Activated CD8-positive, alpha-beta memory T cell treated with anti-CD3 and anti-CD28 coated beads for 24 hours (primary cell): ENCODE measurements at regions not wholly inside any gene's neighbourhood (a gene's known extent, or its start where the extent isn't known, plus 50 kb on each side); places are given as distances from the start of the nearest gene placed in this dataset.
A peak's percentile ranks its signal among the peaks of the same experiment; 100 is the strongest.
"Not testable (repeated sequence)": the region's sequence is repeated elsewhere in the genome, so short reads cannot be mapped to it uniquely, and the experiment has no call there.

ENCODE experiments used
- DNase-seq: peaks from one replicate; pipeline ENCODE4 v3.0.0-alpha.2; 2020

DNA sequence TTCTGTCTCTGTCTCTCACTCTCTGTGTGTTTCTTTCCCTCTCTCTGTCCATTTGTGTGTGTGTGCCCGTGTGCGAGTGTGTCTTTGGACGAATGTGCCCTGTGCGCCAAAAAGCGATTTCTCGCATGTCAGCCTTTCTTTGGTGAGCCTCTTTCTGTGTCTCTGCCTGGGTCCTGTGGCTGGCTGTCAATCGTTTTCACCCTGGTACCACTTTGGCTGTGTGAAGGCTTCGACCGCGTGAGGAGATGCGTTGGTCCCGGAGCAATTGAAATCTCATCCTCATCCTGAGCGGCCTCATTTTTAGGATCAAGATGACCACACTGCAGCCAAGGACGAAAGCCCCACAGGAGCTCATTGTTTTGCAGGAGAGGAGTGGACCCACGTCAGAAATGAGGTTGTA, 288.9 kb upstream of the ZNF337 start:
- no peak for DNase-seq

DNA sequence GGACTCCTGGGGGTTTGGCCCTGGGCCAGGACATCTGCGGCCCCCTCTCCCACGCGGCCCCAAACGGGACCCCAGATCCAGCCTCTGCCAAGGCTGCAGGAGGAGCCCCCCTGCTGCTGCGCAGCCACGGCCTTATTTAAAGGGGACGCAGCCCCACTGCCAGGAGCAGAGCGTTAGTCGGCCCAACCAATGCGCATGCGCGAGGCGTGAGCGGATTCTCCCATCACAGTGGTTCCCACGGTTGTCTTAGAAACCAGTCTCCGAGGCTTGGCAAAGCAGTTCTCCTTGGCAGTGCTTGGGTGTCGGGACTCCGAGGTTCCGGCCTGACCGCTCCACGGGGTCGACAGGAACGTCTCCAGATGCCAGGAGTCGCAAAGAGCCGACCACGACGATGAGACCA, 288.3 kb upstream of the ZNF337 start:
- DNase-seq, result peak; percentile 74

DNA sequence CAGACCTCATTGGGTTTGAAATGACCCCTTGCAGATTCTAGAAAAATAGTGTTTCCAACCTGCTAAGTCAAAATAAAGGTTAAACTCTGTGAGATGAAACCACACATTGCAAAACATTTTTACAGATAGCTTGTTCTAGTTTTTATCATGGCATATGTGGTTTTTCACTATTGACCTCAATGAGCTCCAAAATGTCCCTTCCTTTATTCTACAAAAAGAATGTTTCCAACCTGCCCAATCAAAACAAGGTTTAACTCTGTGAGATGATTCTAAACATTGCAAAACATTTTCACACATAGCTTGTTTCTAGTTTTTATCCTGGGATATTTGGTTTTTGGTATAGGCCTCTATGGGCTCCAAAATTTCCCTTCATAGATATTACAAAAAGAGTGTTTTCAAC, 286.0 kb upstream of the ZNF337 start:
- not testable (repeated sequence) for DNase-seq

DNA sequence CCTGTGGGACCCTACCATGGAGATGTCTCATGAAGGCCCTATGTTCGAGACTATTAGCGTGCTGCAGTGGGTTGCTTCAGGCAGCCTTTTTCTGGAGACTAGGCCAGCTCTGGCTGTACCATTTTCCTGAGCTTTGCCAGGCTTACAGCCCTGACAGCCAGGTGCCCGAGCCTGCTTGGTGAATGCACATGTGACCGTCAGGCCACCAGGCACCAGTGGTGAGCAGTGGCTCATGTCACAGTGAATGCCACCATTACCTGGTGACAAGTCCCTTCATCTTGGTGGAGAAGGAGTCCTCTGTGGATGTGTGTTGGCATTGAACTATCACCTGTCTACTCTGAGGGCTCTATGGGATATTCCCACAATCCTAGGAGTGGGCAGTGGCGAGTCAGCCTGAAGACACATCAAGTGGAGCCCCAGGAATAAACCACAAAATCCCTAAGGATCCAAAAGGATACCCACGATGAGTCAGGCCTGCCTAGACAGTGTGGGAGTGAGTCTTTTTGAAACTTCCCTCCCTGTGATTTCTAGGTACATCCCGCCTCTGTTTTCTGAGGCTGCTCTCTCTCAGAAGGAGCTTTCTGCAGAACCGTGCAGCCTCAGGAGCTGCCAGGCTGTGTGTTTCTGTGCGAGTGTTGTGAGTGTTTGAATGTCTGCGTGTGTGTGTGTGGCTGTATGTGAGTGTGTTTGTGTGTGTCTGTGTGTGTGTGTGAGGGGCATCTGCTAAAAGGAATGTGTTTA, 282.0 kb upstream of the ZNF337 start:
- not testable (repeated sequence) for DNase-seq

DNA sequence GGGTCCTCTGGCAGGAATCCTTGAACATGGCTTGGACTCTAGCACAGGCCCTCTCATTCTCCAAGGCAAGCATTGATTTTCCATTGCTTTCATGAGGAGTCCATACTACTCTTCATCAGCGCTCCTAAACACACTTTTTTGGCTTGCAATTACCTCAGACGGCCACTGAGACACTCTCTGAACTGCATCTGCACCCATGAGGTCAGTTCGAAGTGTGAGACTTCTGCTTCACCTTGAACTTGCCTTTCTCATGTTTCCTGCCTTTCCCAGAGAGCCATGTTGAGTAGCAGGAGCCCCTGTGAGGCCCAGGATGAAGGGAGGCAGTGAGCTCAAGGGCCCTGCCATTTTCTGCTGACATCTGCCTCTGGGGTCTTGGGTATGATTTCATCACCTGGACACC, 279.2 kb upstream of the ZNF337 start:
- not testable (repeated sequence) for DNase-seq

DNA sequence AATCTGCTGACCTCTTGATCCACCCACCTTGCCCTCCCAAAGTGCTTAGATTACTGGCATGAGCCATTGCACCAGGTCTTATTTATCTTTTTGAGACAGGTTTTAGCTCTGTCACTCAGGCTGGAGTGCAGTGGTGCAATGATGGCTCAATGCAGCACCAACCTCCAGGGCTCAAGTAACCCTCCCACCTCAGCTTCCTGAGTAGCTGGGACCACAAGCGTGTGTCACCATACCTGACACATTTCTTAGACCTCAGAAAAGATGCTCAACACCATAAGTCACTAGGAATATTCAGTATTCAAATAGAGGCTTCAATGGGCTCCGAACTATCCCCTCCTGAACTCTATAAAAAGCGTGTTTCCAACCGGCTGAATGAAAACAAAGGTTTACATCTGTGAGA, 268.6 kb upstream of the ZNF337 start:
- DNase-seq, result not testable (repeated sequence)

DNA sequence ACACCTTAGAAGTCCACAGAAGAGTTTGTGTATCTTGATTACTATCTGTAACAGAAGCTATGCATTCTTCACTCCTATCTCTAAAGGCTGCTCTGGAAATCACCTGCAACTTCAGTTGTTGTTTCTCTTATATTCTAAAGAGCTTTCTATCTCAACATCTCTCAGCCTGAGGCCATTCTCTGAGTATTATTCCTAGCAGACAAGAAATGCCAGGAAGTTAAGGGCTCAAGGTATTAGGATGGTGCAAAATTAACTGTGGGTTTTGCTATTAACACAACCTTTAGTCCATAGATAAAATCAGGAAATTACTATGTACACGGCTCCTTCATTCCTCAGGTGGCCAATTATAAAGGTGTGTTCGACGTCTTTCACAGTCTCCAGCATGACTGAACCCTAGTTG, 257.2 kb upstream of the ZNF337 start:
- not testable (repeated sequence) for DNase-seq

DNA sequence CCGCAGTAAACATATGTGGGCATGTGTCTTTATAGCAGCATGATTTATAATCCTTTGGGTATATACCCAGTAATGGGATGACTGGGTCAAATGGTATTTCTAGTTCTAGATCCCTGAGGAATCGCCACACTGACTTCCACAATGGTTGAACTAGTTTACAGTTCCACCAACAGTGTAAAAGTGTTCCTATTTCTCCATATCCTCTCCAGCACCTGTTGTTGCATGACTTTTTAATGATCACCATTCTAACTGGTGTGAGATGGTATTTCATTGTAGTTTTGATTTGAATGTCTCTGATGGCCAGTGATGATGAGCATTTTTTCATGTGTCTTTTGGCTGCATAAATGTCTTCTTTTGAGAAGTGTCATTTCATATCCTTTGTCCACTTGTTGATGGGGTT, 238.6 kb upstream of the ZNF337 start:
- not testable (repeated sequence) for DNase-seq

DNA sequence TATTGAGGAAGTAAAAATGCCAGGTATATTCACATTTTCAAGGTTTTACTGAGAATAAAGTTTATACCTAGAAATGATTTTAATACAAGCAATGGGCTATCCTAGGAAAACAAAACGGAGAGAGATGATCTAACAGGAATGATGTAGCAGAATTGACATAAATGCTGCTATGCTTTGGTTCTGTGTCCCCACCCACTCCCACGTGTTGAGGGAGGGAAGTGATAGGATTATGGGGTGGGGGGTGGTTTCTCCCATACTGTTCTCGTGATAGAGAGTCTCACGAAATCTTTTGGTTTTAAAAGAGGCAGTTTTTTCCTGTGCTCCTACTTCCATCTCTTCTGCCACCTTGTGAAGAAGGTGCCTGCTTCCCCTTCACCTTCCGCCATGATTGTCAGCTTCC, 236.2 kb upstream of the ZNF337 start:
- not testable (repeated sequence) for DNase-seq

DNA sequence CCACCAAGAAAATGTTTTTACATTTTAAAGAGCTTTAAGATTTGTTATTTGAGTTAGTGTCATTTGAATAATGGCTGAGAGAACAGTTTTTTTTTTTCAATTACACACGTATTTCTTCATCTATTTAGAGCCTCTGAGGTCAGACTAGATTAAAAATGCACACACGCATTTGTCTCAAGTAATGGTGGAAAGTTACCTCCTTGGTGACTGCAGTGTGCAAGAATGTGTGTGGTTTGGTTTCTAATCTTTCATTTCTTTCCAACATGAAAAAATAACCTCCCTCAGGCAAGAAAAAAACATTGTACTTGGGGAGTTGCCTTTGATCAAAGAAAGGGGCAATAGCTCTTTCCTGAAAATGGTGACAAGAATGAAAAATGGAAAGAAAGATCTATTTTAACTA, 235.5 kb upstream of the ZNF337 start:
- not testable (repeated sequence) for DNase-seq

DNA sequence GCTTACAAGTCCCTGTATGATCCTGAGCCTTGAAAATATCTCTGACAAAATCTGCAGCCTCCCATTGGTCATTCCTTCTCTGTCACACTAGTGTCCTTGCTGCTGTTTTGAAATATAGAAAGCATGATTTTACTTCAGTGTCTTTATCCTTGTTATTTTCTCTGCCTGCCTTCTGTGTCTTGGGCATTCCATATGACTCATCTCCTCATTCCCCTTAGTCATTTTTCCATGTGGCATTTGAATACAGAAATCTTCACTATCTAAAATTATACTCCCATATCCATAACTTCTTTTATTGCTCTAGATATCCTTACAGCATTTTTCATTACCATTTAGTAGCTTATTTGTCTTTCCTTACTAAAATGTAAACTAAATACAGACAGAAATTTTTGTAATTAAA, 205.7 kb upstream of the ZNF337 start:
- not testable (repeated sequence) for DNase-seq

DNA sequence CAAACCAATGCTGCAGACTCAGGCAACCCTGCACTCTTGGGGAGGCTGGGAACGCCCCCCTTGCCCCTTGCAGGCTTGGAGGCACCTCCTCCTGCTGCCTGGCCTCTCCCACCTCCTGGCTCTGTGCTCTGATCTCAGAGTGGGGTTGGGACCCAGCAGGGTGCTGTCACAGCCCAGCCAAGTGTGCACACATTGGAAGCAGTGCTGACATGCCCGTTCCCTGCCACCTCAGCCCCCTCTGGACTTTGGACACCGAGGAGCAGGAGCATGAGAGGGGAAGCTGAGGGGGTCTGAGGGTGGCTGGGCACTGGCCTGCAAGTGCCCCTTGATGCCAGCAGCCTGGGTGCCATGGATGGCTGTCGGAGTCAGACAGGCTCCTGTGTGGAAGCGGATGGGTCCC, 202.0 kb upstream of the ZNF337 start:
- not testable (repeated sequence) for DNase-seq

DNA sequence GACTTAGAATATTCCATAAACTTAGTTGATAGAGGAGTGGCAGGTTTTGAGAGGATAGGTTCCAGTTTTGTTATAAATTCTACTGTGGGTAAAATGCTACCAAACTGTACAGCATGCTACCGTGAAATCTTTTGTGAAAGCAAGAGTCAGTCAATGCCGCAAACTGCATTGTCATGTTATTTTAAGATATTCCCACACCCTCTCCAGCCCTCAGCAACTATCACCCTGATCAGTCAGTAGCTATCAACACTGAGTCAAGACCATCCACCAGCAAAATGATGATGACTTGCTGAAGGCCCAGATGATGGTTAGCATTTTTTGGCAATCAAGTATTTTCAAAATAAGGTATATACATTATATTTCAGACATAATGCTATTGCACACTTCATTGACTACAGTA, 182.4 kb upstream of the ZNF337 start:
- not testable (repeated sequence) for DNase-seq

DNA sequence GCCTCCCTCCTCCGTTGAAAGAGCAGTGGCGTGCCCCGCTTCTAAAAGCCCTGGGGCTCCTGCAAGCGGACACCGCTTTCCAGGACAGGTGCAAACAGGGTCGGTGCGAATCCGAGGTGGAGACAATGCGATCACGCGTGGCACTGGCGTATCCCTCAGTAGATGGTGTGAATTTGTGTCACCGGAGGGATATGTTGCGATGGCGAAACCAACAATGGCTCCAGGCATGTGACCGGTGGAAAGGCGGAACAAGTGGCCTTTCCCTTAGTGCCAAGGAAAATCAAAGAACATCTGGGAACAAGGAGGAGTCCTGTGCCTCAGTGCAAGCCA, 172.0 kb upstream of the ZNF337 start:
- not testable (repeated sequence) for DNase-seq

DNA sequence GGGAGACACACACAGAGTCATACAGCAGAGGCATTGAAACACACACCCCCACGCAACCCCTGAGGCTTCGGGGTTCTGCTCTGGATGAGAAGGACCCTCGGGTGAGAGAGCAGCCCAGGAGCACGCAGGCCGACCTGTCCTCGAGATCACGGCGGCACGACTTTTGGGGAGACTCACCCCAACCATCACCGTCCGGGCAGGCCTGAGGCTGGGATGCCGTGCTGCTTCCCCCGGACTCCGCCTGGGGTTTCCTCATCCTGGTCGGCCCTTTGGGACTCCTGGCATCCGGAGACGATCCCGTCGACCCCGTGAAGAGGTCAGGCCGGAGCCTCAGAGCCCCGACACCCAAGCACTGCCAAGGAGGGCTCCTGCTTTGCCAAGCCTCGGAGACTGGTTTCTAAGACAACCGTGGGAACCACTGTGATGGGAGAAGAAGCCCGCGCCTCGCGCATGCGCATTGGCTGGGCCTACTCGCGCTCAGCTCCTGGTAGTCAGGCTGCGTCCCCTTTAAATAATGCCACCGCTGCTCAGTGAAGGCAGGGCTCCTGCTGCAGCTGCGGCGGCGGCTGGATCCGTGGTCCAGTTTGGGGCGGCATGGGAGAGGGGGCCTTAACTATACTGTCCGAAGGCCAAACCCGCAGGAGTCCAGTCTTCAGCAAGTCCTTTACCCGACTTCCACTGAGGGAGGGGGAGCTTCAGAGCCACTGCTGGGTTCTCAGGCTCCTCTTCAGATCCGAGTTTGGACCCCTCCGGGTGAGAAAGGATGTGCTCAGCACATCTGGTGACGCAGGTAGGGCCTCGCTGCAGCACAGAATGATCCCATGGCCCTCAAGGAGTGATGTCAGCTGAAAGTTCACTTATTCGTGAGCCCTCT, 171.4 kb upstream of the ZNF337 start:
- DNase-seq, result peak; percentile 83

DNA sequence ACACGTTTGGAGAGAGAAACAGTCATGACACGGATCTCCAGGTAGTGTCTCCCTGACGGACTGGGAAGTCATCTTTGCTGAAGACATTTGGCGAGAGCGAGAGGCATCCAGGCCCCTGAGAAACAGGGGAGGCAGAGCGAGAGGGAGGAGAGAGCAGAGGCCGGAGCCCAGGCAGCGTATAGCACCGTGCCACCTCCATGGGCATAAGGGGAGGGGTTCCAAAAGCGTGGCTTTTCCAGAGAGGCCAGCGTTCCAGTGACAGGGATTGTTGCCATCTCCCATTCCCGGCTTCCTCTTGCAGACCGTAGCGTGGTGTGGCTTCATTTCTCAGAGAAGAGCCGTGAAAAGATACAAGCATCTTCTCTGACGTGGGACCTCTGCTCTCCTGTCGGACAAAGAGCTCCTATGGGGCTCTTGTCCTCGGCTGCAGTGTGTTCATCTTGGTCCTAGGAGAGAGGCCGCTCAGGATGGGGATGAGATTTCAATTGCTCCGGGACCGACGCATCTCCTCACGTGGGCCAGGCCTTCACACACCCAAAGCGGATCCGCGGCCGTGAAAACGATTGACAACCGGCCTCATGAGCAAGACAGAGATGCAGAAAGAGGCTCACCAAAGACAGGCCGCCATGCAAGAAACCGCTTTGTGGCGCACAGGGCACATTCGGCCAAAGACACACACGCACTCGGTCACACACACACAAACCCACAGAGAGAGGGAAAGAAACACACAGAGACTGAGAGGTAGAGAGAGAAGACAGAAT, 170.5 kb upstream of the ZNF337 start:
- not testable (repeated sequence) for DNase-seq

DNA sequence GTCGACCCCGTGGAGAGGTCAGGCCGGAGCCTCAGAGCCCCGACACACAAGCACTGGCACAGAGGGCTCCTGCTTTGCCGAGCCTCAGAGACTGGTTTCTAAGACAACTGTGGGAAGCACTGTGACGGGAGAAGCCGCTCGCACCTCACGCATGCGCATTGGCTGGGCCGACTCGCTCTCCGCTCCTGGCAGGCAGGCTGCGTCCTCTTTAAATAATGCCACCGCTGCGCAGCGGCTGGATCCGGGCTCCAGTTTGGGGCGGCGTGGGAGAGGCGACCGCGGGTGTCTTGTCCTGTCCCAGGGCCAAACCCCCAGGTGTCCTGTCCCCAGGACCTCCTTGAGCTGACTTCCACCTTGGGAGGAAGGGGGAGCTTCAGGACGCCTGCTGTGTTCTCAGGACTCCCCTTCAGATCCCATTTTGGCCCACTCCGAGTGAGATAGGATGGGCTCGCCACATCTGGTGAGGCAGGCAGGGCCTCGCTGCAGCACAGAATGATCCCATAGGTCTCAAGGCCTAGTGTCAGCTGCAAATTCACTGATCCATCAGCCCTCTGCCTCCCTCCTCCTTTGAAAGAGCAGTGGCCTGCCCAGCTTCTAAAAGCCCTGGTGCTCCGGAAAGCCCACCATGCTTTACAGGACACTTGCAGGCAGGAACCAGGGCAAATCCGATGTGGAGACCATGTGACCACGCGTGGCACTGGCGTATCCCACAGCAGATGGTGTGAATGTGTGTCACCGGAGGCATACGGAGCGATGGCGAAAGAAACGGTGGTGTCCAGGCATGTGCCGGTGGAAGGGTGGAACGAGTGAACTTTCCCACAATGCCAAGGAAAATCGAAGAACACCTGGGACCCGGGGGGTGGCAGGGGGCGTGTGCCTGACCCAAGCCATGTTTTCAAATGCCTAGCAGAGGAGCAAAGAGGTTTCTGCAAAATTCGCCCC, 169.3 kb upstream of the ZNF337 start:
- peak; percentile 85 for DNase-seq

DNA sequence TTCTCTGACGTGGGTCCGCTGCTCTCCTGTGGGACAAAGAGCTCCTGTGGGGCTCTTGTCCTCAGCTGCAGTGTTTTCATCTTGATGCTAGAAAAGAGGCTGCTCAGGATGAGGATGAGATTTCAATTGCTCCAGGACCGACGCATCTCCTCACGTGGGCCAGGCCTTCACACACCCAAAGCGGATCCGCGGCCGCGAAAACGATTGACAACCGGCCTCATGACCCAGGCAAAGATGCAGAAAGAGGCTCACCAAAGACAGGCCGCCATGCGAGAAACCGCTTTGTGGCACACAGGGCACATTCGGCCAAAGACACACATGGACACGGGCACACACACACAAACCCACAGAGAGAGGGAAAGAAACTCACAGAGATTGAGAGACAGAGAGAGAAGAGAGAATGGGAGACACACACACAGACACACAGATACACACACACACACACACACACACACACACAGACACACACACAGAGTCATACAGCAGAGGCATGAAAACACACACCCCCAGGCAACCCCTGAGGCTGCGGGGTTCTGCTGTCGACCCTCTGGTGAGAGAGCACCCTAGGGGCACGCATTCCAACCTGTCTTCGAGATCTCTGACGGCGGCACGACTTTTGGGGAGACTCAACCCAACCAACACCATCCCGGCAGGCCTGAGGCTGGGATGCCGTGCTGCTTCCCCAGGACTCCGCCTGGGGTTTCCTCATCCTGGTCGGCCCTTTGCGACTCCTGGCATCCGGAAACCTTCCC, 168.5 kb upstream of the ZNF337 start:
- DNase-seq, result not testable (repeated sequence)

DNA sequence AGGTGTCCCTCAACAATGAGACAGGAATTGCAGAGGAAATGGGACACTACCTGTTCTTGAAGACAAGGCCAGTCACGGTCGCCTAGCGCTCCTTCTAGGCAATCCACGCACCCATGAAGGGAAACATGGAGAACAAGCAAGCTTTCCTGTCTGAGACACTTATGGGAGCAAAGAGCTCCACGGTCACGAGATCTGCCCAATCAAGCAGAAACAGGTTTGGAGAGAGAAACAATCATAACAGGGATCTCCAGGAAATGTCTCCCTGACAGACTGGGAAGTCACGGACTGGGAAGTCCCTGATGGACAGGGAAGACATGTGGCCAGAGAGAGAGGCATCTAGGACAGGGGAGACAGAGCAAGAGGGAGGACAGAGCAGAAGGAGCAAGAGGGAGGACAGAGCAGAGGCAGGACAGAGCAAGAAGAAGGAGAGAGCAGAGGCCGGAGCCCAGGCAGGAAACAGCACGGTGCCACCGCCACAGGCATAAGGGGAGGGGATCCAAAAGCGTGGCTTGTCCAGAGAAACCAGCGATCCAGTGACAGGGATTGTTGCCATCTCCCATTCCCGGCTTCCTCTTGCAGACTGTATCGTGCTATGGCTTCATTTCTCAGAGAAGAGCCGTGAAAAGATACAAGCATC, 167.8 kb upstream of the ZNF337 start:
- no peak for DNase-seq

DNA sequence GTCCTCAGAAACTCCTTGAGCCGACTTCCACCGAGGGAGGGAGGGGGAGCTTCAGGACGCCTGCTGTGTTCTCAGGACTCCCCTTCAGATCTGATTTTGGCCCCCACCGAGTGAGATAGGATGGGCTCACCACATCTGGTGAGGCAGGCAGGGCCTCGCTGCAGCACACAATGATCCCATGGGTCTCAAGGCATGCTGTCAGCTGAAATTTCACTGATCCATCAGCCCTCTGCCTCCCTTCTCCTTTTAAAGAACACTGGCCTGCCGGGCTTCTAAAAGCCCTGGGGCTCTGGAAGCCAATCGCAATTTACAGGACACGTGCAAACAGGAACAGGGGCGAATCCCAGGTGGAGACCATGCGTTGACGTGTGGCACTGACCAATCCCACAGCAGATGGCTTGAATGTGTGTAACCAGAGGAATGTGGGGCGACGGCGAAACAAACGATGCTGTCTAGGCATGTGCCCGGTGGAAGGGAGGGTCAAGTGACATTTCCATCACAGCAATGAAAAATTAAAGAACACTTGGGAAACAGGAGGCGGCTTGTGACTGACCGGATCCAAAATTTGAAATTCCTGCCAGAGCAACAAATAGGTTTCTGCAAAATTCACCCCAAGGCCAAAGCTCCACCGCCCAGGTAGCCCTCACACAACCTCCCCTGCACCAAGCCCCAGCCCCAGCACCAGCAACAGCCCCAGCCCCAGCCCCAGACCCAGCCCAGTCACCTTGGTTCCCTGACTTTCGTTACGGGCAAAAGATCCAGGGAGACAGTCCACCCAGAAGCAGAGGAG, 167.1 kb upstream of the ZNF337 start:
- DNase-seq, result no peak
